HepG2 (cell line): ENCODE measurements at regions not wholly inside any gene's neighbourhood (a gene's known extent, or its start where the extent isn't known, plus 50 kb on each side); places are given as distances from the start of the nearest gene placed in this dataset.

ENCODE experiments used
- ARNT2 ChIP-seq: sonication (generic); formaldehyde crosslinking; IDR thresholded peaks from 2 replicates; pipeline ENCODE4 v1.8.0; 2022; ENCODE audit warnings: mild to moderate bottlenecking, low read depth, missing genetic modification reagents, moderate library complexity
- BRCA1 ChIP-seq: sonication (generic); formaldehyde crosslinking; IDR thresholded peaks from 2 replicates; pipeline ENCODE4 v1.4.0; 2020; ENCODE audit warnings: missing genetic modification reagents
- EP300 ChIP-seq, 3 experiments: sonication (generic) in 1 of 3; formaldehyde crosslinking in 1 of 3; IDR thresholded peaks; 2 replicates each; pipeline versions ENCODE4 v1.5.1 to v1.6.1; 2011 to 2020; ENCODE audit warnings: low read depth in 2 of 3, low read length in 2 of 3, borderline replicate concordance in 1 of 3, improper control_type of control experiment in 1 of 3, mild to moderate bottlenecking in 1 of 3, missing genetic modification reagents in 1 of 3, moderate library complexity in 1 of 3
- ERF ChIP-seq: IDR thresholded peaks from 2 replicates; pipeline ENCODE4 v1.6.1; 2018; ENCODE audit warnings: missing biosample characterization, missing genetic modification reagents
- FOXA1 ChIP-seq, 2 experiments: fragments of 450-650 bp in 1 of 2; sonication (generic) in 1 of 2; formaldehyde crosslinking in 1 of 2; IDR thresholded peaks; 2 replicates each; pipeline versions ENCODE4 v1.4.0 to v1.6.1; 2016 to 2020; ENCODE audit warnings: missing genetic modification reagents in 1 of 2
- FOXM1 ChIP-seq: sonication (generic); formaldehyde crosslinking; IDR thresholded peaks from 2 replicates; pipeline ENCODE4 v1.5.0; 2020; ENCODE audit warnings: missing genetic modification reagents
- HINFP ChIP-seq: sonication (generic); formaldehyde crosslinking; IDR thresholded peaks from 2 replicates; pipeline ENCODE4 v1.4.0; 2020; ENCODE audit warnings: low read depth, mild to moderate bottlenecking, missing genetic modification reagents
- IRF2 ChIP-seq: IDR thresholded peaks from 2 replicates; pipeline ENCODE4 v1.6.1; 2018; ENCODE audit warnings: missing genetic modification reagents, missing compliant biosample characterization
- KDM1A ChIP-seq: IDR thresholded peaks from 2 replicates; pipeline ENCODE4 v1.6.1; 2016; ENCODE audit warnings: missing compliant biosample characterization
- KDM4B ChIP-seq: sonication (generic); formaldehyde crosslinking; IDR thresholded peaks from 2 replicates; pipeline ENCODE4 v1.4.0; 2020; ENCODE audit warnings: missing genetic modification reagents
- KDM6A ChIP-seq: IDR thresholded peaks from 2 replicates; pipeline ENCODE4 v1.6.1; 2016; ENCODE audit warnings: low read depth
- KMT2A ChIP-seq: sonication (generic); formaldehyde crosslinking; IDR thresholded peaks from 2 replicates; pipeline ENCODE4 v1.4.0; 2020; ENCODE audit warnings: missing genetic modification reagents
- MIER3 ChIP-seq: IDR thresholded peaks from 2 replicates; pipeline ENCODE4 v1.6.1; 2016; ENCODE audit warnings: missing compliant biosample characterization, borderline replicate concordance
- MTA3 ChIP-seq: sonication (generic); formaldehyde crosslinking; IDR thresholded peaks from 2 replicates; pipeline ENCODE4 v1.4.0; 2020; ENCODE audit warnings: missing genetic modification reagents
- NR2F6 ChIP-seq, 2 experiments: IDR thresholded peaks; 2 replicates each; pipeline ENCODE4 v1.6.1; 2016; ENCODE audit warnings: antibody characterized with exemption in 1 of 2, mild to moderate bottlenecking in 1 of 2
- PHF5A ChIP-seq: IDR thresholded peaks from one replicate; pipeline ENCODE4 v1.6.1; 2018; ENCODE audit warnings: low read depth, missing genetic modification reagents; ENCODE audit not compliant: unreplicated experiment
- RAD21 ChIP-seq: fragments of 450-650 bp; formaldehyde crosslinking; IDR thresholded peaks from 2 replicates; pipeline ENCODE4 v1.5.0; 2020; ENCODE audit warnings: mild to moderate bottlenecking
- SP140L ChIP-seq: sonication (generic); formaldehyde crosslinking; IDR thresholded peaks from 2 replicates; pipeline ENCODE4 v1.4.0; 2020; ENCODE audit warnings: missing genetic modification reagents, borderline replicate concordance
- U2AF2 ChIP-seq: fragments of 200-400 bp; formaldehyde crosslinking; IDR thresholded peaks from 2 replicates; pipeline ENCODE4 v1.6.1; 2017; ENCODE audit warnings: low read depth, mild to moderate bottlenecking, low read length
- ZC3H13 ChIP-seq: sonication (generic); formaldehyde crosslinking; IDR thresholded peaks from 2 replicates; pipeline ENCODE4 v1.8.1; 2023; ENCODE audit warnings: mild to moderate bottlenecking, missing genetic modification reagents, moderate library complexity
- ZFP37 ChIP-seq: sonication (generic); formaldehyde crosslinking; IDR thresholded peaks from 2 replicates; pipeline ENCODE4 v1.4.0; 2020; ENCODE audit warnings: missing genetic modification reagents, borderline replicate concordance
- ZMYM4 ChIP-seq: sonication (generic); formaldehyde crosslinking; IDR thresholded peaks from 2 replicates; pipeline ENCODE4 v1.8.1; 2023; ENCODE audit warnings: mild to moderate bottlenecking, missing genetic modification reagents
- ZNF549 ChIP-seq: sonication (generic); formaldehyde crosslinking; IDR thresholded peaks from 2 replicates; pipeline ENCODE4 v1.5.0; 2020; ENCODE audit warnings: missing genetic modification reagents
- ZNF646 ChIP-seq: sonication (generic); formaldehyde crosslinking; IDR thresholded peaks from 2 replicates; pipeline ENCODE4 v1.9.0; 2021; ENCODE audit warnings: mild to moderate bottlenecking, missing genetic modification reagents
- ZNF652 ChIP-seq: IDR thresholded peaks from 2 replicates; pipeline ENCODE4 v1.6.1; 2016; ENCODE audit warnings: low read depth, borderline replicate concordance

GRCh38 chr13:50241479-50241878, 226.2 kb downstream of the KCNRG start (continued):
- TF ChIP-seq ZNF646: peak; percentile 43; the same call in 1 of the 2 replicates
- 0 out of 2 replicates have a peak, but pooled peaks have one; percentile 21 for TF ChIP-seq ERF
- TF ChIP-seq MIER3: no peak
- no peak for TF ChIP-seq BRCA1 (CRISPR knock-in tag)
- no peak for TF ChIP-seq SP140L (CRISPR knock-in tag)
- TF ChIP-seq FOXM1 (CRISPR knock-in tag): no peak
- no peak for TF ChIP-seq ZC3H13 (CRISPR knock-in tag)
- TF ChIP-seq KDM4B (CRISPR knock-in tag): no peak
- TF ChIP-seq RAD21 (CRISPR knock-in tag): no peak
- no peak for TF ChIP-seq ZNF652 (CRISPR knock-in tag)
- TF ChIP-seq KMT2A (CRISPR knock-in tag): 0 out of 2 replicates have a peak, but pooled peaks have one; percentile 33
- 0 out of 2 replicates have a peak, but pooled peaks have one; percentile 23 for TF ChIP-seq KDM1A (CRISPR knock-in tag)
- peak in 1 of 2 experiments; percentile 51; a peak in 1 of 4 replicates for TF ChIP-seq EP300 (IDR thresholded peaks at IDR 0.05; ENCODE audit: low read depth in 2 of 2, low read length in 2 of 2)
- TF ChIP-seq EP300 (CRISPR knock-in tag; IDR thresholded peaks at IDR 0.05; ENCODE audit: borderline replicate concordance): 0 out of 2 replicates have a peak, but pooled peaks have one; percentile 50
- no peak for TF ChIP-seq ZNF549
- TF ChIP-seq KDM6A: no peak
- no peak for TF ChIP-seq FOXA1 (IDR thresholded peaks at IDR 0.05)
- TF ChIP-seq FOXA1 (CRISPR knock-in tag; IDR thresholded peaks at IDR 0.05): peak; percentile 79
- TF ChIP-seq IRF2 (CRISPR knock-in tag): 0 out of 2 replicates have a peak, but pooled peaks have one; percentile 30
- no peak for TF ChIP-seq MTA3 (CRISPR knock-in tag)
- TF ChIP-seq ARNT2 (CRISPR knock-in tag): no peak
- TF ChIP-seq NR2F6 (IDR thresholded peaks at IDR 0.05): peak; percentile 14; the same call in 1 of the 2 replicates
- peak; percentile 65 for TF ChIP-seq NR2F6 (CRISPR knock-in tag; IDR thresholded peaks at IDR 0.05)
- peak; percentile 53; the same call in 1 of the 2 replicates for TF ChIP-seq ZMYM4 (CRISPR knock-in tag)
- no peak for TF ChIP-seq HINFP (CRISPR knock-in tag)
- TF ChIP-seq ZFP37: no peak
- no peak for TF ChIP-seq U2AF2
- TF ChIP-seq PHF5A: no peak
